GM19372 (cell line): ENCODE measurements at regions not wholly inside any gene's neighbourhood (a gene's known extent, or its start where the extent isn't known, plus 50 kb on each side); places are given as distances from the start of the nearest gene placed in this dataset.
"Not testable (repeated sequence)": the region's sequence is repeated elsewhere in the genome, so short reads cannot be mapped to it uniquely, and the experiment has no call there.

Source experiments
- ATAC-seq: cut with Tn5 transposase; IDR thresholded peaks from one replicate; pipeline ENCODE4 v1.9.1; 2021; ENCODE audit warnings: mild to moderate bottlenecking, low read depth, moderate library complexity; ENCODE audit not compliant: unreplicated experiment

DNA sequence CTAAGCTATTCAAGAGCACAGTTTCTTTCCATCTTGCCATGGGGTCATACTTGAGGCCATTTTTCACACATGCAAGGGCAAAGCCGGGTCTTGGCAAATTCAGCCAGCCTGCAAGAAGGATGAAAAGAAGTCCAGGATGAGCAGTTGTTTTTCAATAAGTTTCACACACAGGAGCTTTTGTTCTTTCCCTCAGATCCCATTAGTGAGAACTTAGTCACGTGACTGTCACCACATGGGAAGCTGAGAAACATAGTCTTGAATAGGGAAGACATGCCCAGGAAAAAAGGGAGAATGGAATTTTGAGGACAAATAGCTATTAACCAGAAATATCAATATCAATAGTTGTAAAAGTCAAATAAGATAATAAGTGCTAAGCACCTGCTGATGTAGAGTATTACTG, 137.7 kb downstream of the AHR start:
- no peak for ATAC-seq

GRCh38 chr7:17437586-17437985, 139.1 kb downstream of the AHR start:
- ATAC-seq = no peak

DNA sequence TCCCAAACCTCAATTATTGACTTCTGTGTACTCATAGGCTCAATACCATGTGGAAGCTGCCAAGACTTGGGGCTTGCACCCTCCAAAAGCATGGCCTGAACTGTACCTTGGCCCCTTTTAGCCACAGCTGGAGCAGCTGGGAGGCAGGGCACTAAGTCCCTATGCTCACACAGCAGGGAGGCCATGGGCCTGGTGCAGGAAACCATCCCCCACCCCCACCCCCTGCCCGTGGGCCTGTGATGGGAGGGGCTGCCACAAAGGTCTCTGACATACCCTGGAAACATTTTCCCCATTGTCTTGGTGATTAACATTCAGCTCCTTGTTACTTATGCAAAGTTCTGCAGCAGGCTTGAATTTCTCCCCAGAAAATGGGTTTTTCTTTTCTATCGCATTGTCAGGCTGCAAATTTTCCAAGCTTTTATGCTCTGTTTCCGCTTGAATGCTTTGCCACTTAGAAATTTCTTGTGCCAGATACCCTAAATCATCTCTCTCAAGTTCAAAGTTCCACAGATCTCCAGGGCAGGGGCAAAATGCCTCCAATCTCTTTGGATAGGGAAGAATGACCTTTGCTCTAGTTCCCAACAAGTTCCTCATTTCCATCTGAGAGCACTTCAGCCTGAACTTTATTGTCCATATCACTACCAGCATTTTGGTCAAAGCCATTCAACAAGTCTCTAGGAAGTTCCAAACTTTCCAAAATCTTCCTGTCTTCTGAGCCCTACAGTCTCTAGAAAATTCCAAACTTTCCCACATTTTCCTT, 141.8 kb downstream of the AHR start:
- ATAC-seq = not testable (repeated sequence)

- no peak for ATAC-seq
Measured at GRCh38 chr7:17440831-17441230, 142.4 kb downstream of the AHR start.

- ATAC-seq = no peak
Measured at GRCh38 chr7:17441557-17441956, 143.1 kb downstream of the AHR start.

DNA sequence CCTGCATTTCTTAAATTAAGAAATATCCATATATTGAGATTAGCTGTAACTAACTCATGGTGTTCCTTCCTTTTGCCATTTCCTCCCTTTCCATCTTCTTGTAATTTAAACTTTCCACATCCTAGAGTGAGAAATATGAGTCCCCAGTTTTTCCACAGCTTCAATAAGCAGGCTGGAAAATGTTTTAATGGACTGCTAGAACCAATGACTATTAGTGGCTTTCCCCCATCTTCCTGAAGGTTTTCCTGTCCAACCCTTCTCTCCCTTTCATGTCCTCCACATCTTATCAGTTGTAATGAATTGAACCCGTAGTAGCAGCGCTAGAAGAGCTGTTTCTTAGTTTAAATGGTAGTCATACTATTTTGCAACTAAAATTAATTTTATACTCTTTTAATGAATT, 145.7 kb downstream of the AHR start:
- ATAC-seq = no peak

DNA sequence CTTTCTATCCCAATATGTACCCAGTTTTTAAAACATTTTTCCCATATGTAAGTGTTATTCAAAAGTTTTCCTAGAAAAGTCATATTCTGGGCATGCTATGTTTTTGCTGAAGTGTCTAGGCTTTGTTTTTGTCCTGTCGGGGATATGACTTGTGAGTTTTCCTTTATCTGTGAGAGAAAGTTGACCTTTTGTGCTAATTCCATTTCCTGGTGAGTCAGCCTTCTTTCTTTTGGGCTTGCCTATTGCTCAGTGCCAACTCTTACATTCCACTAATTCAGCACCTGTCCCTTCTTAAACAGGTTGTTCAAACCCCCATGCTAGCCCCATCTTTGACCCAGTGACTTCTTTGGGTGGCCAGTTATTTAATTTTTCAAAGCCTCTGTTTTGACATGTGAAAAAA, 146.2 kb downstream of the AHR start:
- ATAC-seq = no peak

DNA sequence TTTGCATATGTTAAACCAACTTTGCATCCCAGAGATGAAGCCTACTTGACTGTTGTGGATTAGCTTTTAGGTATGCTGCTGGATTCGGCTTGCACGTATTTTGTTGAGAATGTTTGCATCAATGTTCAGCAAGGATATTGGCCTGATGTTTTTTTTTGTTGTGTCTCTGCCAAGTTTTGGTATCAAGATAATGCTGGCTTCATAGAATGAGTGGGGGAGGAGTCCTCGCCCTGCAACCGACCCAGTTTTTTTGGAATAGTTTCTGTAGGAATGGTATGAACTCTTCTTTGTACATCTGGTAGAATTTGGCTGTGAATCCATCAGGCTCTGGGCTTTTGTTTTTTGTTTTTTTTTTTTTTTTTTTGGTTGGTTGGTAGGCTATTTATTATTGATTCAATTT, 147.9 kb downstream of the AHR start:
- ATAC-seq = no peak

DNA sequence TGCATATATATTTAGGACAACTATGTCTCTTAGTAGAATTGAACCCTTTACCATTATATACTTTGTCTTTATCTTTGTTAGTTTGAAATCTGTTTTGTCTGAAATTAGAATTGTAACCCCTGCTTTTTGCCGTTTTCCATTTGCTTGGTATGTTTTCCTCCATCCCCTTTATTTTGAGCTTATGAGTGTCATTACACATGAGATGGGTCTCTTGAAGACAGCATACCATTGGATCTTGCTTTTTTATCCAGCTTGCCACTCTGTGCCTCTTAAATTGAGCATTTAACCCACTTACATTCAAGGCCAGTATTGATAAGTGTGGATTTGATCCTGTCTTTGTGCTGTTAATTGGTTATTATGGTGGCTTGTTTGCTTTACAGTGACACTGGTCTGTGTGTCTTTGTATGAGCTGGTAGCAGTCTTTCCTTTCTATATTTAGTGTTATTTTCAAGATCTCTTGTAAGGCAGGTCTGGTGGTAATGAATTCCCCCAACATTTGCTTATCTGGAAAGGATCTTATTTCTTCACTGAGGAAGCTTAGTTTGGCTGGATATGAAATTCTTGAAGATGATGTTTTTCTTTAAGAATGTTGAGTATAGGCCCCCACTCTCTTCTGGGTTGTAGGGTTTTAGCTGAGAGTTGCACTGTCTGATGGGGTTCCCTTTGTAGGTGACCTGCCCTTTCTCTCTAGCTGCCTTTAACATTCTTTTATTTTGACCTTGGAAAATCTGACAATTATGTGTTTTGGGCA, 149.5 kb downstream of the AHR start:
- no peak for ATAC-seq

DNA sequence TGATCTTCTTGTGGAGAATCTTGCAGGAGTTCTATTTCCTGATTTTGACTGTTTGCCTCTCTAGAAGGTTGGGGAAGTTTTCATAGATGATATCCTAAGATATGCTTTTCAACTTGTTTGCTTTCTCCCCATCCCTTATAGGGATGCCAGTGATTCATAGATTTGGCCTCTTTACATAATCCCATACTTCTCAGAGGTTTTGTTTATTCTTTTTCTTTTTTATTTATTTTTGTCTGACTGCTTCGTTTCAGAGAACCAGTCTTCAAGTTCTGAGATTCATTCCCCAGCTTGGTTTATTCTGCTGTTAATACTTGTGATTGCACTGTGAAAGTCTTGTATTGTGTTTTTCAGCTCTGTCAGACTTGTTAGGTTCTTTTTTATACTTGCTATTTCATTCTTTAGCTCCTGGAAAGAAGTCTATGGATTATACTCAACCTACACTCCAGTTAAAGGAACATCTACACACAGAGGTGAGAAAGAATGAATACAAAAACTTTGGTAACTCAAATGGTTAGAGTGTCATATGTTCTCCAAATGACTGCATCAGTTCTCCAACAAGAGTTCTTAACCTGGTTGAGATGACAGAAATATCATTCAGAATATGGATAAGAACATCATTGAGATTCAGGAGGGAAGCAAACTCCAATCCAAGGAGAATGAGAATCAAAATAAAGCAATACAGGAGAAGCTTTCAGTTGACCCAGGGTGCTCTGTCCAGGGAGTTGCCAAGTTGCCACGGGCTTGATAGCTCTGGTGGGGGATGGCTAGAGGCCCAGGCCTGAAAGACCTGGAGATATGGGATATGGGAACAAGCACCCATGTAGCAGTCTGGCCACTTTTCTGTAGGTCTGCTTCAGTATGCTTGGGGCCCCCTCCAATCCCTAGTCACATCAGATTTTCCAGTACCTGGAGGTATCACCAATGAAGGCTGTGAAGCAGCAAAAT, 150.3 kb downstream of the AHR start:
- no peak for ATAC-seq

DNA sequence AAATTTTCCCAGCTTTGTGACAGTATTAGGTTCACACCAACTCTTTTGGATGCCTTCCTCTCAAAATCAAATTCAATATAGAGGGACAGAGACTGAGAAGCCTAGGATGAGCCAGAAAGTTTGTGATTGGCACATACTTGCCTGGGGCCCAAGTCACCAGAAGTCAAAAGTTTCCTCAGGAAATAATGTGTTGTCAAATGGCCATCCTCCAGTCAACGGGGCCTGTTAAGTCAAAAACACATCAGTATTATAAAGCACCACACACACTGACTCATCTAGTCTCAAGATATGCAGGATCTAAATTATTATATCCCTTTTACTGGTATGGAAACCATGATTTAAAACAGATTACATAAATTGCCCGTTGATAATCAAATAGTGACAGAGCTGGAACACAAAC, 158.1 kb downstream of the AHR start:
- ATAC-seq = no peak

- no peak for ATAC-seq
Measured at GRCh38 chr7:17460001-17460400, 161.5 kb downstream of the AHR start.

GRCh38 chr7:17460665-17461064, 162.2 kb downstream of the AHR start:
- ATAC-seq = no peak

- no peak for ATAC-seq
Measured at GRCh38 chr7:17462131-17462631, 163.7 kb downstream of the AHR start.

DNA sequence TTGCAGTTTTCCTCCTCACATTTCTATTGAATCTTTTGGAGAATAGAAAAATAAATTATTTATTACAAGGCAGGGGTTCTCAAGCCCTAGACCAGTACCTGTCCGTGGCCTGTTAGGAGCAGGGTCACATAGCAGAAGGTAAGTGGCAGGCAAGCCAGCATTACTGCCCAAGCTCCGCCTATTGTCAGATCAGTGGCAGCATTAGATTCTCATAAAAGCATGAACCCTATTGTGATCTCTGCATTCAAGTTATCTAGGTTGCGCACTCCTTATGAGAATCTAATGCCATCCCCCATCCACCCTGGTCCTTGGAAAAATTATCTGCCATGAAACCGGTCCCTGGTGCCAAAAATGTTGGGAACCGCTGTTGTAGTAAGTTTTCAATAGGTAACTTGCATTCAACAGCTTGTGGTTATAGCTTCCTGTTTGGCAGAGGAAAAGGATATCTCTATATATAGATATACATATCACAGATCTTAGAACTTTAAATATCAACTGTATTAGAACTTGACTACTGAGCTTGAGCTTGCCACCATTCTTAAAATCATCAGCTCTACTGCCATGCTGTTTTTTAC, 165.1 kb downstream of the AHR start:
- ATAC-seq = no peak

- no peak for ATAC-seq
Measured at GRCh38 chr7:17466216-17466615, 167.8 kb downstream of the AHR start.

DNA sequence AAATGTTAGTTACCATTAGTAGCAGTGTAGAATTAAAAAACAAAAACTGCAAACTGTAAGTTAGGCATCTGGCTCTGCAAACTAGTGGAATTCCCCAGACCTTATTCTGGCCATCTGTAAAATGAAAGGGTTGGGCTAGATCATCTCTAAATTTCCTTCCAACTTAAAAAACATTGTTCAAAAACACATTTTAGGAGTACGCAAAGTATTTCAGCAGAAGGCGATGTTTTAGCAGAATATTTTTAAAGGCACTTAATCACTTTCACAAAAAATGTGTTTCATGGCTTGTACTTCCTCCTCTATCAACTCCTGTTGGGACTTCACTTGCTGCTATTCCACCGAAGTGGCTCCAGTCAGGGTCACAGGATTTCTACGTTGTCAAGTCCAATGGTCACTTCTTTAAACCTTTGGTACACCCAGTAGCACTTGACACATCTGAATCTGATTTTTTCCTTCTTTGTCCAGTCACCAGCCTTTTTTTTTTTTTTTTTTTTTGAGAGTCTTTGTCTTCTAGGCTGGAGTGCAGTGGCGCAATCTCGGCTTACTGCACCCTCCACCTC, 169.0 kb downstream of the AHR start:
- ATAC-seq = no peak

DNA sequence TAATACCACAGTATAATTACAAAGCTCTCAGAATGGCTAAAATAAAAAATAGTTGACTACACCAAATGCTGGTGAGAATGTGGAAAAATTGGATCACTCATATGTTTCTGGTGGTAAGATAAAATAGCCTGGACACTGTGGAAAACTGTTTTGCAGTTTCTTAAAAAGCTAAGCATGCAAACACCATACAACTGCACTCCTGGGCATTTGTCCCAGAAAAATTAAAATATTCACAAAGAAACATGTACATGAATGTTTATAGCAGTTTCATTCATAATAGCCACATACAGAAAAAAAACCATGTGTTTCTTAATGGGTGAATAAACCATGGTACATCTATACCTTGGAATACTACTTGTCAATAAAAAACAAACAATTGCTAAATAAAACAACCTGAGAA, 172.9 kb downstream of the AHR start:
- ATAC-seq = no peak

DNA sequence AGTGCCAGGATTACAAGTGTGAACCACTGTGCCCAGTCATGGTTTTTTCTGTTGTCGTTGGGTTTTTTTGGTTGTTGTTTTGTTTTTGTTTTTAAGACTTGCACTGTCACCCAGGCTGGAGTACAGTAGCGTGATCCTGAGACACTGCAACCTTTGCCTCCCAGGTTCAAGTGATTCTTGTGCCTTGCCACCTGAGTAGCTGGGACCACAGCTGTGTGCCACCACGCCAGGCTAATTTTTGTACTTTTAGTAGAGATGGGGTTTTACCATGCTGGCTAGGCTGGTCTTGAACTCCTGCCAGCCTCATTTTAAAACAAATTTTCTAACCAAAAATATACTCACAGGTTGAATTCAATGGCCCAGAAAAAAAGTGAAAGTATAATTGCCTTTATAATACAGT, 174.1 kb downstream of the AHR start:
- ATAC-seq = peak; percentile 12

GRCh38 chr7:17472939-17473338, 174.5 kb downstream of the AHR start:
- peak; percentile 49 for ATAC-seq
